Endothelial cell (in vitro differentiated cells): ENCODE measurements at regions not wholly inside any gene's neighbourhood (a gene's known extent, or its start where the extent isn't known, plus 50 kb on each side); places are given as distances from the start of the nearest gene placed in this dataset.

Experiments
- DNase-seq: peaks from one replicate; pipeline ENCODE4 v3.0.0; 2021; ENCODE audit warnings: low spot score
- H3K27ac Mint-ChIP-seq: one replicate; pipeline ENCODE4 v1.8.0; 2021; ENCODE audit warnings: mixed read lengths, inconsistent platforms; ENCODE audit not compliant: unreplicated experiment
- H3K27me3 Mint-ChIP-seq: one replicate; pipeline ENCODE4 v1.8.0; 2021; ENCODE audit warnings: mild to moderate bottlenecking, moderate library complexity, mixed read lengths, inconsistent platforms; ENCODE audit not compliant: unreplicated experiment
- H3K36me3 Mint-ChIP-seq: one replicate; pipeline ENCODE4 v1.8.0; 2021; ENCODE audit warnings: mild to moderate bottlenecking, low read depth, mixed read lengths, inconsistent platforms; ENCODE audit not compliant: unreplicated experiment
- H3K4me1 Mint-ChIP-seq: one replicate; pipeline ENCODE4 v1.8.0; 2021; ENCODE audit warnings: mild to moderate bottlenecking, mixed read lengths, inconsistent platforms; ENCODE audit not compliant: unreplicated experiment
- H3K4me3 Mint-ChIP-seq: one replicate; pipeline ENCODE4 v1.8.0; 2021; ENCODE audit warnings: mild to moderate bottlenecking, mixed read lengths, inconsistent platforms; ENCODE audit not compliant: unreplicated experiment
- H3K9me3 Mint-ChIP-seq: one replicate; pipeline ENCODE4 v1.8.0; 2021; ENCODE audit warnings: mixed read lengths, inconsistent platforms; ENCODE audit not compliant: unreplicated experiment
- TF ChIP-seq, protein P1 (sequence below): fragments of 200-600 bp; sonication (generic); IDR thresholded peaks from one replicate; pipeline ENCODE4 v1.5.0; 2021; ENCODE audit warnings: antibody characterized with exemption; ENCODE audit not compliant: unreplicated experiment

DNA sequence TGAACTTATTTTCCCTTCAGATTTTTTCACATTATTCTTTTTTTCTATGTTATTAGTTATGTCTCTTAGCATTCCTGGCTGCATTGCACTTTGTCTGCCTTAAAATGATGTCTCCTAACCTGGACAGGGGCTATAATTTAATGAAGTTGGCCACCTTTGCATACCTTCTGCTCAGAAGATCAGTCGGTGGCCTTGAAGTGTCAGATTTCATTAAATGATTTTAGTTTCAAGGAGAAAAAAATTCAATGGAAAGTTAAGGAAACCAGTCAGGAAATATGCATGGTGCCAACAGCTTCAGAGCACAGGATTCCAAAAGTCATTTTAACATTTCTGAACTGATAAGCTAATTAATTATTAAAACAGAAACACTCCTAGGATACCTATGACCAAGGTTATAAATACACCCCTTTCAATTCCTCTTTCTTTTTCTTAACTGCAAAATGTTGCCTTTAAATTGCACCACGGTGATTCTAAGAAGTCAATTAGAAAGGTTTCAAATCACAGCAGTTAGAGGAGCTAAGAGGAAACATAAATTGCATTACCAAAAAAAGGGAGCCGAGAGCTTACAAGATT is 533.4 kb downstream of the KCNJ2 start:
- no peaks in the 10 kb centered on the region for H3K9me3 Mint-ChIP-seq
- no peak overlapping the region for H3K27ac Mint-ChIP-seq
- DNase-seq, result no peak
- no peak overlapping the region for H3K4me3 Mint-ChIP-seq
- peaks cover 1% of the 10 kb centered on the region for H3K27me3 Mint-ChIP-seq
- TF ChIP-seq, protein P1, sequence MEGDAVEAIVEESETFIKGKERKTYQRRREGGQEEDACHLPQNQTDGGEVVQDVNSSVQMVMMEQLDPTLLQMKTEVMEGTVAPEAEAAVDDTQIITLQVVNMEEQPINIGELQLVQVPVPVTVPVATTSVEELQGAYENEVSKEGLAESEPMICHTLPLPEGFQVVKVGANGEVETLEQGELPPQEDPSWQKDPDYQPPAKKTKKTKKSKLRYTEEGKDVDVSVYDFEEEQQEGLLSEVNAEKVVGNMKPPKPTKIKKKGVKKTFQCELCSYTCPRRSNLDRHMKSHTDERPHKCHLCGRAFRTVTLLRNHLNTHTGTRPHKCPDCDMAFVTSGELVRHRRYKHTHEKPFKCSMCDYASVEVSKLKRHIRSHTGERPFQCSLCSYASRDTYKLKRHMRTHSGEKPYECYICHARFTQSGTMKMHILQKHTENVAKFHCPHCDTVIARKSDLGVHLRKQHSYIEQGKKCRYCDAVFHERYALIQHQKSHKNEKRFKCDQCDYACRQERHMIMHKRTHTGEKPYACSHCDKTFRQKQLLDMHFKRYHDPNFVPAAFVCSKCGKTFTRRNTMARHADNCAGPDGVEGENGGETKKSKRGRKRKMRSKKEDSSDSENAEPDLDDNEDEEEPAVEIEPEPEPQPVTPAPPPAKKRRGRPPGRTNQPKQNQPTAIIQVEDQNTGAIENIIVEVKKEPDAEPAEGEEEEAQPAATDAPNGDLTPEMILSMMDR, result no peak
- H3K4me1 Mint-ChIP-seq, result no peaks in the 10 kb centered on the region
- no peaks in the 10 kb centered on the region for H3K36me3 Mint-ChIP-seq

DNA sequence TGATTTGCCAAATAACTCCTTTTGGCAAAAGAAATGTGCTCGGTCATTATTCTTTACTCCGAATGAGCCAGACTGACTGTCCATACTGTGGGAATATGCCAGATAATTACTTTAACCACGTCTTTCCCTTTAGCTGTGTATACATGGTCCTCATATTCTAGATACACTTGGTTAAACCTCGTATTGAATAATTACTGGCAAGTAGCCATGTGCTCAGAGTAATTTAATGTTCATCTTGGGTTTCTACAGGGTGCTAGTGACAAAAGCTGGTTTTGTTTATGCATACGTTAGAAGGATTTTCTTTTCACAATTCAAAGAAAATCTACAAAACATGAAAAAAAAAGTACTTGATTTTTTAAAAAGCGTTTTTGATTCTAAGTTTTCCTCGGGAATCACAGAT is 540.3 kb downstream of the KCNJ2 start:
- TF ChIP-seq, protein P1, result no peak
- H3K9me3 Mint-ChIP-seq, result no peaks in the 10 kb centered on the region

DNA sequence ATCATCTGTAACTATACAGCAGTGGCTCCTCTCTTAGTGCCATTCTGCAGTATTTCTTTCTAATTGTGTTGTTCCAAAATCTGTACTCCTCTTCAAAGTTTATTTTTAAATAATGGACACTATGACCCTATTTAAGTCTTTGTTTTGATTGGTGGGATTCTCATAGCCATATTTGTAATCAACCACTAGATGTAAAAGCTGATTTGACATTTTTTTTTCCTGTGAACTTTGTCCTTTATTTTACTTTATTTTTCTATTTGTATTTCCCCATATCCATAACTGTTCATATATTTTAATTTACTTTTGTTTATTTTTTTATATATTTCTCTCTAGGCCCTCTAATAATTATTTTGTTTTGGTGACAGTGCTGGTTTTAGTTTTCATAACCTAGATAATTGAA is 544.4 kb downstream of the KCNJ2 start:
- Mint-ChIP-seq H3K4me1 (no peaks in the 10 kb centered on the region), H3K4me3 (no peak overlapping the region), H3K36me3 (no peaks in the 10 kb centered on the region), H3K27me3 (no peaks in the 10 kb centered on the region), H3K9me3 (no peaks in the 10 kb centered on the region), H3K27ac (no peak overlapping the region)
- TF ChIP-seq, protein P1, result no peak
- DNase-seq, result no peak

More for the DNA sequence above, 540.3 kb downstream of the KCNJ2 start:
- Mint-ChIP-seq H3K27me3 (no peaks in the 10 kb centered on the region), H3K27ac (no peak overlapping the region), H3K4me3 (no peak overlapping the region), H3K36me3 (no peaks in the 10 kb centered on the region), H3K4me1 (no peaks in the 10 kb centered on the region)
- DNase-seq, result no peak

DNA sequence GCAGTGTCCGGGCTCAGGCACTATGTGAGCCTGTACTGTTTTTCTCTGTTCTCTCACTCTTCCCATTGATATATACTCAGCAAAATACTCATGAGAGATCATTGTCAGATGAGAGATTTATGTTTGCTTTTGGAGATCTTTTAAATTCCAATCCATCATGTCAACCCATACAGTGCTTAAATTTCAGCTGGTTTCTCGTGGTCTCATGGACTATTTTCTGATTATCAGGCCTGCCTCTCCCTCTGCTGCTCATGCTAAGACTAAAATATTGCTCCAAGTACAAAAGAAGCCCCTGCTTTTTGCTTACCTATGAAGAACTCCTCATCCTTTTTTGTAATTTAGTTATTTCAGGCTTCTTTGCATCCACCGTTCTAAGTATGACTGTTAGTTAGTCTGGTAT is 547.2 kb downstream of the KCNJ2 start:
- TF ChIP-seq, protein P1, result no peak
- no peaks in the 10 kb centered on the region for H3K9me3 Mint-ChIP-seq
- no peaks in the 10 kb centered on the region for H3K4me1 Mint-ChIP-seq
- no peaks in the 10 kb centered on the region for H3K36me3 Mint-ChIP-seq
- DNase-seq, result no peak
- H3K27me3 Mint-ChIP-seq, result no peaks in the 10 kb centered on the region
- no peak overlapping the region for H3K27ac Mint-ChIP-seq
- no peak overlapping the region for H3K4me3 Mint-ChIP-seq

DNA sequence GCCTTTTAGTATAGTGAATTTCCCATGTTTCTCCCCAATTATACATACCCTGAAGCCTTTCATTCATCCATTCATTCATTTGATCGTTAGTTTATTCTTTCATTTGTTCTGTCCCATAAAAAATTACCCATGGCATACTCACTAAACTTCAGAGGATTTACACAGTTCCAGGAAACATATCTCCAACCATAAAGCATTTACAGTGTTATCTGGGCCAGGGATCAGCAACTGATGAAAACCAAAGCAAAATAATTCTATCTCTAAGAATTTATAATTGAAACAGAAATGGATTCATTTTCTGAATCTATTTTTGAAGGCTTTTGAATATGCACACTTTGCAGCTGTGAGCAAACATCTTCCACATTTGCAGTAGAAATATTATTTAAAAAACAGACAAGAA is 547.7 kb downstream of the KCNJ2 start:
- no peaks in the 10 kb centered on the region for H3K4me1 Mint-ChIP-seq
- no peak overlapping the region for H3K4me3 Mint-ChIP-seq
- no peak for DNase-seq
- no peaks in the 10 kb centered on the region for H3K9me3 Mint-ChIP-seq
- no peak overlapping the region for H3K27ac Mint-ChIP-seq
- H3K36me3 Mint-ChIP-seq, result no peaks in the 10 kb centered on the region
- TF ChIP-seq, protein P1, result no peak
- no peaks in the 10 kb centered on the region for H3K27me3 Mint-ChIP-seq
